ENCODE measurements at regions not wholly inside any gene's neighbourhood (a gene's known extent, or its start where the extent isn't known, plus 50 kb on each side); places are given as distances from the start of the nearest gene placed in this dataset.
"Not testable (repeated sequence)": the region's sequence is repeated elsewhere in the genome, so short reads cannot be mapped to it uniquely, and the experiment has no call there.

- ChIA-PET POLR2A (no interaction called here), CTCF (no interaction called here)
Measured at GRCh38 chr5:67842806-67843205, 372.8 kb upstream of the PIK3R1 start.

- POLR2A ChIA-PET, CTCF ChIA-PET: not testable (repeated sequence)
Measured at GRCh38 chr5:67837225-67837624, 378.3 kb upstream of the PIK3R1 start.

- CTCF ChIA-PET, POLR2A ChIA-PET: not testable (repeated sequence)
Measured at GRCh38 chr5:67836496-67836895, 379.1 kb upstream of the PIK3R1 start.

- CTCF ChIA-PET, result no interaction called here
- POLR2A ChIA-PET, result no interaction called here
Measured at GRCh38 chr5:67831048-67831447, 384.5 kb upstream of the PIK3R1 start.

- ChIA-PET POLR2A (no interaction called here), CTCF (no interaction called here)
Measured at GRCh38 chr5:67827541-67827940, 388.0 kb upstream of the PIK3R1 start.

- POLR2A ChIA-PET, result no interaction called here
- CTCF ChIA-PET, result no interaction called here
Measured at GRCh38 chr5:67824852-67825251, 390.7 kb upstream of the PIK3R1 start.

- CTCF ChIA-PET, result no interaction called here
- POLR2A ChIA-PET, result no interaction called here
Measured at GRCh38 chr5:67817652-67818051, 397.9 kb upstream of the PIK3R1 start.

GRCh38 chr5:67816456-67816855 is 399.1 kb upstream of the PIK3R1 start:
- ChIA-PET CTCF (no interaction called here), POLR2A (no interaction called here)

GRCh38 chr5:67815455-67816391 is 399.8 kb upstream of the PIK3R1 start:
- ChIA-PET POLR2A (no interaction called here), CTCF (no interaction called here)

- POLR2A ChIA-PET, result no interaction called here
- CTCF ChIA-PET, result no interaction called here
Measured at GRCh38 chr5:67814569-67815311, 400.8 kb upstream of the PIK3R1 start.

- ChIA-PET POLR2A (no interaction called here), CTCF (no interaction called here)
Measured at GRCh38 chr5:67813877-67814539, 401.5 kb upstream of the PIK3R1 start.

- CTCF ChIA-PET, result no interaction called here
- POLR2A ChIA-PET, result no interaction called here
Measured at GRCh38 chr5:67809589-67809988, 406.0 kb upstream of the PIK3R1 start.

- POLR2A ChIA-PET, result no interaction called here
- CTCF ChIA-PET, result interaction anchor here (0.6 kb wide), 1 partner anchor 60 kb away, joined by 3 read pairs; no protein-coding TSS in a partner anchor
Measured at GRCh38 chr5:67808340-67808739, 407.2 kb upstream of the PIK3R1 start.

- POLR2A ChIA-PET, result no interaction called here
- CTCF ChIA-PET, result no interaction called here
Measured at GRCh38 chr5:67807439-67807888, 408.1 kb upstream of the PIK3R1 start.

GRCh38 chr5:67806654-67807438 is 408.7 kb upstream of the PIK3R1 start:
- ChIA-PET CTCF (no interaction called here), POLR2A (no interaction called here)

GRCh38 chr5:67805666-67806348 is 409.7 kb upstream of the PIK3R1 start:
- POLR2A ChIA-PET, result no interaction called here
- CTCF ChIA-PET, result no interaction called here

GRCh38 chr5:67802766-67803165 is 412.8 kb upstream of the PIK3R1 start:
- POLR2A ChIA-PET, result no interaction called here
- CTCF ChIA-PET, result no interaction called here

- CTCF ChIA-PET, result no interaction called here
- POLR2A ChIA-PET, result no interaction called here
Measured at GRCh38 chr5:67799732-67800234, 415.8 kb upstream of the PIK3R1 start.

- CTCF ChIA-PET, POLR2A ChIA-PET: not testable (repeated sequence)
Measured at GRCh38 chr5:67798470-67798869, 417.1 kb upstream of the PIK3R1 start.

Data from activated CD8-positive, alpha-beta memory T cell treated with anti-CD3 and anti-CD28 coated beads for 36 hours (primary cell).